ENCODE measurements at regions not wholly inside any gene's neighbourhood (a gene's known extent, or its start where the extent isn't known, plus 50 kb on each side); places are given as distances from the start of the nearest gene placed in this dataset.

DNA sequence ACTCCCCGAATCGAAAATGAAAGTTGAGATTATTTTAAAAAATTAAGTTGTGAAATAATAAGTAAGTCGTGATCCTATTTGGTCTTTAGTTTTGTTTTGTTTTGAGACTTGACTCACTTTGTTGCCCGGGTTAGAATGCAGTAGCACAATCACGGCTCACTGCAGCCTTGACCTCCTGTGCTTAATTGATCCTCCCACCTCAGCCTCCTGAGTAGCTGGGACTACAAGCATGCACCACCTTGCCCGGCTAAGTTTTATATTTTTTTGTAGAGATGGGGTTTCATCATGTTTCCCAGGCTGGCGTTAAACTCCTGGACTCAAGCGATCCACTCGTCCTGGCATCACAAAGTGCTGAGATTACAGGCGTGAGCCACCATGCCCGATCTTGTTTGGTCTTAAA lies 326.2 kb downstream of the MYCN start:
- intact Hi-C loops (cut with DNase I; ENCODE audit: low total_unique reads) = no loop called here
- TF ChIP-seq POLR2A (IDR thresholded peaks at IDR 0.05) = no peak
- TF ChIP-seq POLR2AphosphoS5 (IDR thresholded peaks at IDR 0.05) = no peak
- TF ChIP-seq, protein P1, sequence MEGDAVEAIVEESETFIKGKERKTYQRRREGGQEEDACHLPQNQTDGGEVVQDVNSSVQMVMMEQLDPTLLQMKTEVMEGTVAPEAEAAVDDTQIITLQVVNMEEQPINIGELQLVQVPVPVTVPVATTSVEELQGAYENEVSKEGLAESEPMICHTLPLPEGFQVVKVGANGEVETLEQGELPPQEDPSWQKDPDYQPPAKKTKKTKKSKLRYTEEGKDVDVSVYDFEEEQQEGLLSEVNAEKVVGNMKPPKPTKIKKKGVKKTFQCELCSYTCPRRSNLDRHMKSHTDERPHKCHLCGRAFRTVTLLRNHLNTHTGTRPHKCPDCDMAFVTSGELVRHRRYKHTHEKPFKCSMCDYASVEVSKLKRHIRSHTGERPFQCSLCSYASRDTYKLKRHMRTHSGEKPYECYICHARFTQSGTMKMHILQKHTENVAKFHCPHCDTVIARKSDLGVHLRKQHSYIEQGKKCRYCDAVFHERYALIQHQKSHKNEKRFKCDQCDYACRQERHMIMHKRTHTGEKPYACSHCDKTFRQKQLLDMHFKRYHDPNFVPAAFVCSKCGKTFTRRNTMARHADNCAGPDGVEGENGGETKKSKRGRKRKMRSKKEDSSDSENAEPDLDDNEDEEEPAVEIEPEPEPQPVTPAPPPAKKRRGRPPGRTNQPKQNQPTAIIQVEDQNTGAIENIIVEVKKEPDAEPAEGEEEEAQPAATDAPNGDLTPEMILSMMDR (IDR thresholded peaks at IDR 0.05 in 8 of 11, conservative IDR thresholded peaks at IDR 0.05 in 3 of 11) = no peak
- Histone ChIP-seq H3K27me3 (replicated peaks in 1 of 7) (peaks cover 0 to 5% (median 0%) of the 10 kb centered on the region in 7 donors), H3K9me3 (no peaks in the 10 kb centered on the region), H3K4me3 (no peak overlapping the region), H3K4me1 (no peaks in the 10 kb centered on the region), H3K36me3 (no peaks in the 10 kb centered on the region), H3K27ac (no peak overlapping the region)
- DNase-seq = no peak
- WGBS, 5 donors = 87 to 94% (median 89%) methylated on average over 11 of the region's 11 CpGs

DNA sequence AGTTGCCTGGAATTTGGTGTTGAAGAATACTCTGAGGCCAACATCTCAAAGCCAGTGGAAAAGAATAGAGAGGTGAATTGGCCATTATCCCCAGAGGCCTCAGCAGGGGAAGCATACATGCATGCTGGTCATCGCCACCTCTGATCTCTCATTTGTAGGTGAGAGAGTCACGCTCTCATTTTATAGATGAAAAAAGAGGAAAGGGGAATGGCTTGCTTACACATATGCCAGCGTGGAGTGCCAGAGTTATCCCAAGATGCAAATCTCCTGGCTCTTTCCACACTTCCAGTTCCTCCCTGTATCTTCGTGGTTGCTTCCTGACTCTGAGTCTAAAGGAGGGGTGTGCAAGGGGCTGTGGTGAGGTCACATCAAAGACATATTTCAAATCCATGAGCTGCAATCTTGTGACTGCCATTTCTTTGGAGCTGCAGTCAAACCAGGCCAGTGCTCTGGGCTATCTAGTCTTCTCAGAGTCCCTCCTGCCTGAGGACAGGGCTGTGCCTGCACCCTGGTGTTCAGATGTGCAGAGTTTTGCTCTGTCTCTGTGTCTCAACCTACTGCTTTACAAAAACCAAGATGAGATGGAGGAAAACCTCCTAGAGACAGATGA lies 324.7 kb downstream of the MYCN start:
- intact Hi-C loops (cut with DNase I; ENCODE audit: low total_unique reads) = no loop called here
- Histone ChIP-seq H3K27me3 (replicated peaks in 1 of 7) (peaks cover 0 to 5% (median 0%) of the 10 kb centered on the region in 7 donors), H3K9me3 (no peaks in the 10 kb centered on the region), H3K36me3 (no peaks in the 10 kb centered on the region), H3K27ac (no peak overlapping the region), H3K4me3 (no peak overlapping the region), H3K4me1 (no peaks in the 10 kb centered on the region)
- TF ChIP-seq, protein P1 (IDR thresholded peaks at IDR 0.05 in 8 of 11, conservative IDR thresholded peaks at IDR 0.05 in 3 of 11) = no peak
- TF ChIP-seq POLR2A (IDR thresholded peaks at IDR 0.05) = no peak
- TF ChIP-seq POLR2AphosphoS5 (IDR thresholded peaks at IDR 0.05) = no peak
- 71 to 88% (median 76%) methylated on average over 4 of the region's 4 CpGs for WGBS, 5 donors
- DNase-seq = no peak

DNA sequence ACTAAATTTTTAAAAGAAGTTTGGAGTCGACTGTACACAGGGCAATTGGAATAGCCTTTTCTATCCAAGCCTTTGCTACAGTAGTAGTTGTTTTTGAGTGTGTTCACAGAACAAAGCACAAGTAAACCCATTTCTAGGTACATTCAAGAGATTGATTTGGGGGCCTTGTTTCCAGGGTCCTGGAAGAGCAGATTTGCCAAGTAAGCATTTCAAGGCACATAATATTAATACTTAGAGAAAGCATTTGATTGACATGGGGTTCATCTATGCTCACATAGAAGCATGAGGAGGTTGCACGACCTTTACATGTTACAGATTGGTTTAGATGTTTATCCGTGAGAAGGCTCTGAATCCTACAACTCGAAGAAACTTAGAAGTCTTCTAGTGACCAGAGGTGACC lies 324.1 kb downstream of the MYCN start:
- 83 to 91% (median 86%) methylated on average over 4 of the region's 4 CpGs for WGBS, 5 donors
- H3K9me3 ChIP-seq = no peaks in the 10 kb centered on the region
- H3K4me3 ChIP-seq = no peak overlapping the region
- H3K27ac ChIP-seq = no peak overlapping the region
- intact Hi-C loops (cut with DNase I; ENCODE audit: low total_unique reads) = no loop called here
- H3K27me3 ChIP-seq (replicated peaks in 1 of 7) = peaks cover 0 to 5% (median 0%) of the 10 kb centered on the region in 7 donors
- TF ChIP-seq POLR2A (IDR thresholded peaks at IDR 0.05) (no peak), POLR2AphosphoS5 (IDR thresholded peaks at IDR 0.05) (no peak)
- TF ChIP-seq, protein P1 (IDR thresholded peaks at IDR 0.05 in 8 of 11, conservative IDR thresholded peaks at IDR 0.05 in 3 of 11) = no peak
- H3K36me3 ChIP-seq = no peaks in the 10 kb centered on the region
- no peak for DNase-seq
- H3K4me1 ChIP-seq = no peaks in the 10 kb centered on the region

- TF ChIP-seq, protein P1 (IDR thresholded peaks at IDR 0.05 in 8 of 11, conservative IDR thresholded peaks at IDR 0.05 in 3 of 11) = no peak
- TF ChIP-seq POLR2AphosphoS5 (IDR thresholded peaks at IDR 0.05) (no peak), POLR2A (IDR thresholded peaks at IDR 0.05) (no peak)
- WGBS, 5 donors = 88 to 94% (median 91%) methylated on average over 14 of the region's 14 CpGs
- Histone ChIP-seq H3K4me3 (no peak overlapping the region), H3K36me3 (no peaks in the 10 kb centered on the region), H3K27me3 (replicated peaks in 1 of 7) (peaks cover 0 to 5% (median 0%) of the 10 kb centered on the region in 7 donors), H3K9me3 (no peaks in the 10 kb centered on the region), H3K27ac (no peak overlapping the region), H3K4me1 (no peaks in the 10 kb centered on the region)
- intact Hi-C loops (cut with DNase I; ENCODE audit: low total_unique reads) = no loop called here
- DNase-seq = no peak
Observed at GRCh38 chr2:16263241-16263890, 323.0 kb downstream of the MYCN start.
